GM21367 (cell line): ENCODE measurements at regions not wholly inside any gene's neighbourhood (a gene's known extent, or its start where the extent isn't known, plus 50 kb on each side); places are given as distances from the start of the nearest gene placed in this dataset.

Experiments used
- ATAC-seq: cut with Tn5 transposase; IDR thresholded peaks from one replicate; pipeline ENCODE4 v1.9.1; 2021; ENCODE audit not compliant: unreplicated experiment

DNA sequence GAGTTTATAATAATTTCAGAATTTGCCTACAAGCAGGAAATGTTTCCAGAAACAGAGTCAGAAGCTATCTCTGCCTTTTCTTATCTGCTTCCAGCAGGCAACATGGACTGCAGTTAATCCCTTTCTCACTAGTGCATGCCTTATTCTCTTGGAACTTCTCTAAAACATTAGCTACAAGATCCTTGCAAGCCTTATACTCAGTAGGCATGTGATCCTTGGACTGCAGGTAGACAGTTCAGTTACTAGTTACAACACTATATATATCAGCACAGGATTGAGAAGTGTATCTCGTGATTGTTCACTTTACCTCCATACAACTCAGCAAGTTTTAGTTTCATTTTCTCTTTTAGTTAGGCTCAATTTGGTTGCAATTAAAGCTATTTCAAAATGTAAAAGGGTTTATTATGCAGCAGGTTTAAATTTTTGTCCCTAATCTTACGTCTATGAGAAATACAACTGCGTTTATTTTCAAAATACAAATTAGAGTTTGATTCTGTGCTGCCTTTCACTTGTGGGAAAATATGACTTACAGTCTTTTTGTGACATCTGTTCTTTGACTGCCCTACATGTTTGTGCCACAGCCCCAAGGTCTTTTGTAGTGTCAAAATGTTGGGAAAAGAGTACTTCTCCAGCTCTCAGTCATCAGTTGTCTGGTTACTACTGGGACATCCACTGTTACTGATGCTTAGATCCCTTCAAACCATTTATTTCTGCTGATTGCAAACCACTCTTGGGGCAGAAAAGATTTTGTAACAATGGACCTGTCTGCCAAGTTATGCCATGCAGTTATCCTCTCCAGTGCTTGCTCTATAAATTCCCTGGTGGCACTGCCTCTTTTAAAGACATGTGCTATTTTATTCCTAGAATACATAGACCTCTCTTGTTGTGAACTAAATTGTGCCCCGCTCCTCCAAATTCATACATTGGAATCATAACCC lies 709.0 kb upstream of the FOXG1 start:
- ATAC-seq, result no peak

GRCh38 chr14:28059254-28059653 lies 707.3 kb upstream of the FOXG1 start:
- ATAC-seq, result no peak

GRCh38 chr14:28061006-28061405 lies 705.6 kb upstream of the FOXG1 start:
- ATAC-seq, result no peak

DNA sequence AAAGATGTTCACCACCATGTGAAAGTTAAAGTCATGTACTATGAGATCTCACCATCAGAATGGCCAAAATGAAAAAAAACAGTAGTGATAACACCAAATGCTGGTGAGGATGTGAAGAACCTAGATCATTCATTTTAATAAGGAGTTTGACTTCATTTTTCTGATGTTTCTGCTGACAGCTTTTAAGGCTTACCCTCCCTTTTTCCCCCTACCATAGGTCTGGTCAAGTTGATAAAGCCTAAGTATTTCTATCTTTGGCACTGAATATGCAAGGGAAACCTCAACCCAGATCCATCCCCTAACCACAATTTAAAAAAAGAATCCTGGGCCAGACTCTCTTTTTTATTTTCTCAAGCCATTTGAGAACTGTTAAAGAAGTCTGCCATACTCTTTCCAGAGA lies 689.6 kb upstream of the FOXG1 start:
- ATAC-seq, result no peak

DNA sequence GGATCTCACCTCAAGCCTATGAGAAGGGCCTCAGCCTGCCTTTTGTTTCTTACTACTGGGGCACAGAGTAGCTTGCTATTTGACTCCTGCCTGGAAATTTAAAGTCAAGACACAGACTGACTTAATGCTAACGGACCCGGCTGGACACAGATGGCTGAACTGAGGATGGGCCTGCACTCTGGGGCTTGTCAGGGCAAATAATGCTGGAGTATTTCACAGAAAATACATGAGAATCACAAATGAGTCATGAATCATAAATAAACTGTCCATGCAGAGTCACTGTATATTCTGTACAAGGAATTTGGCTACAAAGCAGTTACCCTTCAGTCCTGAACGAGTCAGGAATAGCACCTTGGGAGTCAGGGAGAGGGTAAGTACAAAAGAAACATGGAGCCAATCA lies 683.2 kb upstream of the FOXG1 start:
- no peak for ATAC-seq

GRCh38 chr14:28088125-28088524 lies 678.5 kb upstream of the FOXG1 start:
- no peak for ATAC-seq

- ATAC-seq, result no peak
Observed at GRCh38 chr14:28097585-28097984, 669.0 kb upstream of the FOXG1 start.

DNA sequence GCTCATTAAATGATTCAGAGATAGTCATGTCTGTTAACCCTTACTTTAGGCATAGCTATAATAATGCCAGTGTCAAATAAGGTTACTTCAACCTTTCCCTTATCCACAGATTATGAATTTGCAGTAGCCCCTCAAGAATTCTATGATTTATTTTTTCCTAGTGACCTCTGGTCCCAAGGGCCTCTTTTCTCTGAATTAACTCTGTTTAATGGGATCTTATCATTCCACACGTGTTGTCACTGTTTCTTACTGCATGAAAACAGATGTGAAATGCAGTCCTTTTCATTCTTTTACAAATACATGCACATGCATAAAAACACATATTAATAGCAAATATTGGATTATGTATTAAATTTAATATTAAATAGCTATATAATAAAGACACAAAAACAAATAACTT lies 667.7 kb upstream of the FOXG1 start:
- no peak for ATAC-seq

GRCh38 chr14:28102001-28102400 lies 664.6 kb upstream of the FOXG1 start:
- no peak for ATAC-seq

GRCh38 chr14:28102814-28103213 lies 663.8 kb upstream of the FOXG1 start:
- no peak for ATAC-seq

GRCh38 chr14:28113311-28113710 lies 653.3 kb upstream of the FOXG1 start:
- no peak for ATAC-seq

DNA sequence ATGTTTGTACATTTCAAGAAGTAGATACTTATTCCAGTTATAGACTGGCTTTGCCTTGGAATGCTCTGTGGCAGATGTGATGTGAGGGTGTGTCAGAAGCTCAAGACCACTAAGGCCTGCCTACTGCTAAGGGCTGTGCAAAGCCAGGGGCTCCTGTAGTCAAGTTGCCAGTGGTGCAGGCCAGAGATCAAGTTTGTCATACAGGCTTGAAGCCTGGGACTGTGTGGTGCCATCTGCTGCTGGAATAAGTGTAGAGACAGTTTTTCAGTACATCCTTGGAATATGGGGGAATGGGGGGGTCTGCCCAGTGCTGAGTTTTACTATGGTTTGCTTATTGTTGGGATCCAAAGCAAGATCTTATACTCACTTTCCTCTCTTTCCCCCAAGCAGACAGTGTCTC lies 649.9 kb upstream of the FOXG1 start:
- no peak for ATAC-seq

DNA sequence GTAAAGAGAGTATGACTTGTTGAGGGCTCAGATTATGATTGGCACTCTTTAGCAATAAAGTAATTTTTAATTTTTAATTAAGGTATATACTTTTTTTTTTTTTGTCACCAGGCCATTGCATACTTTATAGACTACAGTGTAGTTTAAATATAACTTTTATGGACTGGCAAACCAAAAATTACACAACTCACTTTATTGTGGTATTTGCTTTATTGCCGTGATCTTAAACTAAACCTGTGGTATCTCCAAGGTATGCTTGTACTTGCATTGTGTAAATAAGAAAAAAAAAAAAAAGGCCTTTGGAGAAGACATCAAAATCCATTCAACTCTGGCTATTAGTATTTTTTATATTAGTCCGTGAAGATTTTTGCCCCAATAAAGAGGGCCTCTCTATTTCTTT lies 646.7 kb upstream of the FOXG1 start:
- no peak for ATAC-seq

DNA sequence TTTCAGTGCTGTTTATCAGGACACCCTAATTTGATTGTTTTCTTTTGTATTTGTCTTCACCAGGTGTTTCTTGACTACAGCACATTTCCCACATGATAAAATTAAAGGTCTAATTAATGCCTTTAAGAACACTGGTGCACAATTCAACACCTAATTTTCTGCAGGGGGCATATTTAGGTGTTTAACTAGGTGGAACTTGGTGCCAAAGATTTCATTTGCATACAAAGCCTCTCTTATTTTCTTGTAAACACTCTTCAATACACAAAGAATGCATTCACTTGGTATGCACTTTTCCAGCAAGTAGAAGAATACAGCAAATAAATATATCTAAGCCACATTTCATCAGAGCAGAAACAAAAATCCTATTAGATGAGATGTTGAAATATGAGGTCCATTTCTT lies 646.2 kb upstream of the FOXG1 start:
- no peak for ATAC-seq

- no peak for ATAC-seq
Observed at GRCh38 chr14:28121512-28122297, 644.9 kb upstream of the FOXG1 start.

- ATAC-seq, result no peak
Observed at GRCh38 chr14:28130610-28131284, 635.8 kb upstream of the FOXG1 start.

GRCh38 chr14:28138341-28138740 lies 628.2 kb upstream of the FOXG1 start:
- no peak for ATAC-seq

DNA sequence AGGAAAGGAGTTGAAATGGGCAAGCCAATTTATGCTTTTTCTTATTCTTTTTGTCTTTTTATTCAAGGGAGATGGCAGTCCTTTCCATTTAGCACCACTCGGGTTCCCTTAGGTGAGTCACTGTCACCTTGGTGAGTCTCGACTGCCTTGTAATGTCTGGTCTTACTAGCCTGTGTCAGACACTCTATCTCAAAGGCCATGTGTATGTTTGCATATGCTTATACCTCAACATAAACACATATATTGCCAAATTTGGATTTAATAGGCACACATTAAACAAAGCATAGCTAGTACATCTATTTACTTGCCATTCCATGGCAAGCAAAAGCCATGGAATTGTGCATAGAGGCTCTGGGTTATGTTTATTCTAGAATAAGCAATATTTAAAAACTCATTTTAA lies 624.9 kb upstream of the FOXG1 start:
- no peak for ATAC-seq

- no peak for ATAC-seq
Observed at GRCh38 chr14:28142400-28143015, 624.1 kb upstream of the FOXG1 start.

- no peak for ATAC-seq
Observed at GRCh38 chr14:28143316-28143715, 623.3 kb upstream of the FOXG1 start.

DNA sequence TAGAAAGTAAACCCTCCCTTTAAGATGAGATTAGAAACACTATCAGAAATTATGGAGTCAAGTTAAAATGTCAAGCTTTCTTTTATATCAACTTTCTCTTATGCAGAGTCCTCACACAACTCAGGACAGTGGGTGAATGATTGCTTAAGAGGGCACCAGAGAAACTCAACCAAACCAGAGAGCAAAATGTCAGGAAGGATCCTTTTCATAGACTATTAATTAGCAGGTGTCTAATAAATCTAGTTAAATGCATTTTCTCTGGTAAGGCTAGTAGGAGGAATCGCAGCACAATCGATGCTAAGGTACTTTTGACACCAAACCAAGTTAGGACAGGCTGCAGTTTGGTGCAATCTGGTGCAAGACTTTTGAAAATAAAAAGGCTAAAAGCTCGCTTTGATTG lies 614.7 kb upstream of the FOXG1 start:
- ATAC-seq, result no peak
